GM12878 (cell line): ENCODE measurements at regions not wholly inside any gene's neighbourhood (a gene's known extent, or its start where the extent isn't known, plus 50 kb on each side); places are given as distances from the start of the nearest gene placed in this dataset.
A peak's percentile ranks its signal among the peaks of the same experiment; 100 is the strongest.

ENCODE experiments used
- ATAC-seq: fragments of 200-7000 bp; cut with Tn5 transposase; 3 replicates; pipeline ENCODE4 v1.9.1; 2020; ENCODE audit warnings: mild to moderate bottlenecking, moderate library complexity
- BruUV-seq: library from RNA; stranded (reverse); fragments of 400-500 nt; replicated peaks from 2 replicates; lab custom pipeline; 2021; lab: Mats Ljungman, UMichigan
- CTCF ChIA-PET: fragments of 300-600 bp; sonication (Branson Sonifier 250); formaldehyde crosslinking; extraction: SDS; loops from one replicate; lab custom pipeline; 2021; ENCODE audit warnings: inconsistent platforms; lab: Yijun Ruan, JAX
- POLR2A ChIA-PET: fragments of 350-600 bp; formaldehyde crosslinking; extraction: SDS; loops from one replicate; lab custom pipeline; 2021; ENCODE audit warnings: inconsistent platforms; lab: Charles Lee
- RAD21 ChIA-PET: fragments of 300-600 bp; sonication (Branson Sonifier 250); formaldehyde crosslinking; loops from one replicate; lab custom pipeline; 2023; ENCODE audit warnings: antibody characterized with exemption; ENCODE audit not compliant: unreplicated experiment; lab: Charles Lee
- SMC1A ChIA-PET: fragments of 300-600 bp; sonication (Branson Sonifier 250); formaldehyde crosslinking; loops from one replicate; lab custom pipeline; 2023; ENCODE audit not compliant: unreplicated experiment, uncharacterized antibody; lab: Charles Lee
- DNase-seq: peaks from one replicate; pipeline ENCODE4 v3.0.0-alpha.2; 2011; ENCODE audit warnings: low read depth, low spot score
- FAIRE-seq: peaks from 3 replicates; lab custom pipeline; 2011; peaks lifted over from hg19 to GRCh38; lab: Jason Lieb, UNC
- H2AFZ ChIP-seq: 2 replicates; pipeline ENCODE4 v1.6.0; 2011; ENCODE audit warnings: low read depth, low read length, control low read depth; ENCODE audit not compliant: control insufficient read depth
- H3K27ac ChIP-seq: 2 replicates; pipeline ENCODE4 v1.5.1; 2011; ENCODE audit warnings: control low read depth; ENCODE audit not compliant: control insufficient read depth, insufficient read depth
- H3K27me3 ChIP-seq, 2 experiments: replicated peaks in 1 of 2; 2 replicates each; pipeline versions ENCODE4 v1.6.0 to v1.6.1; 2011; ENCODE audit warnings: low read length in 1 of 2; ENCODE audit not compliant: control insufficient read depth in 2 of 2, insufficient read depth in 2 of 2
- H3K36me3 ChIP-seq, 2 experiments: 2 replicates each; pipeline ENCODE4 v1.5.1; 2011; ENCODE audit warnings: low read length in 1 of 2; ENCODE audit not compliant: control insufficient read depth in 2 of 2, insufficient read depth in 2 of 2
- H3K4me1 ChIP-seq: 2 replicates; pipeline ENCODE4 v1.6.1; 2011; ENCODE audit warnings: mild to moderate bottlenecking, low read length, moderate library complexity, mixed read lengths; ENCODE audit not compliant: control insufficient read depth, insufficient read depth
- H3K4me2 ChIP-seq: 2 replicates; pipeline ENCODE4 v1.6.0; 2011; ENCODE audit warnings: control low read depth; ENCODE audit not compliant: control insufficient read depth, insufficient read depth
- H3K4me3 ChIP-seq: fragments of 200-600 bp; sonication (generic); 2 replicates; pipeline ENCODE4 v1.5.1; 2016
- H3K79me2 ChIP-seq: 2 replicates; pipeline ENCODE4 v1.6.0; 2011; ENCODE audit warnings: low read length; ENCODE audit not compliant: control insufficient read depth, insufficient read depth
- H3K9ac ChIP-seq: 2 replicates; pipeline ENCODE4 v1.8.0; 2011; ENCODE audit warnings: low read length, control low read depth, mixed read lengths; ENCODE audit not compliant: control insufficient read depth, insufficient read depth
- H3K9me3 ChIP-seq: replicated peaks from 3 replicates; pipeline ENCODE4 v1.5.1; 2011; ENCODE audit warnings: mild to moderate bottlenecking, low read length; ENCODE audit not compliant: control insufficient read depth, insufficient read depth
- H4K20me1 ChIP-seq: 2 replicates; pipeline ENCODE4 v1.6.0; 2011; ENCODE audit not compliant: control insufficient read depth, insufficient read depth
- BCL3 ChIP-seq: IDR thresholded peaks from 2 replicates; pipeline ENCODE4 v1.6.1; 2011; ENCODE audit warnings: borderline replicate concordance, low read depth, mild to moderate bottlenecking, moderate library complexity, low read length; ENCODE audit not compliant: insufficient read depth, poor library complexity, severe bottlenecking
- EED ChIP-seq: sonication (generic); IDR thresholded peaks from 2 replicates; pipeline ENCODE4 v1.6.1; 2016; ENCODE audit warnings: antibody characterized with exemption, low read depth
- FOS ChIP-seq: IDR thresholded peaks from 3 replicates; pipeline ENCODE4 v1.6.1; 2011; ENCODE audit warnings: borderline replicate concordance; ENCODE audit not compliant: insufficient read length; ENCODE audit errors: extremely low read depth
- LARP7 ChIP-seq: fragments of 450-650 bp; IDR thresholded peaks from 2 replicates; pipeline ENCODE4 v1.6.1; 2017; ENCODE audit warnings: mild to moderate bottlenecking
- NBN ChIP-seq: fragments of 450-650 bp; IDR thresholded peaks from 2 replicates; pipeline ENCODE4 v1.6.1; 2016
- PAX5 ChIP-seq: IDR thresholded peaks from 2 replicates; pipeline ENCODE4 v1.6.1; 2011; ENCODE audit warnings: low read depth, low read length, borderline replicate concordance
- PRDM15 ChIP-seq: fragments of 450-650 bp; formaldehyde crosslinking; IDR thresholded peaks from 2 replicates; pipeline ENCODE4 v1.4.0; 2020; ENCODE audit warnings: mild to moderate bottlenecking, moderate library complexity
- SMC3 ChIP-seq: IDR thresholded peaks from 2 replicates; pipeline ENCODE4 v1.6.1; 2011; ENCODE audit warnings: low read length, improper control_type of control experiment, borderline replicate concordance
- WGBS: methylation state at CpG from one replicate; pipeline ENCODE4 v1.1.6; 2016; ENCODE audit warnings: low lambda C conversion rate; ENCODE audit not compliant: insufficient replicate concordance, insufficient coverage; ENCODE audit errors: missing lambda C conversion rate; 5-methylcytosine and 5-hydroxymethylcytosine counted together
- in situ Hi-C: fragments of 300-500 bp; cut with MboI; formaldehyde crosslinking; loops from 9 replicates; pipeline ENCODE4 v1.14.3; 2018; ENCODE audit warnings: mixed read lengths
- intact Hi-C: fragments of 100-400 bp; cut with micrococcal nuclease; formaldehyde crosslinking; loops from one replicate; pipeline ENCODE4 v1.14.2; 2022; ENCODE audit not compliant: unreplicated experiment
- TF ChIP-seq, protein P1 (sequence below), 3 experiments: IDR thresholded peaks in 2 of 3; conservative IDR thresholded peaks in 1 of 3; 2 replicates each; pipeline ENCODE4 v1.5.1; 2011; ENCODE audit warnings: low read depth in 3 of 3, low read length in 3 of 3, mild to moderate bottlenecking in 3 of 3, control low read depth in 2 of 3, moderate library complexity in 2 of 3, inconsistent platforms in 1 of 3, mixed read lengths in 1 of 3; ENCODE audit not compliant: control insufficient read depth in 2 of 3, insufficient read depth in 1 of 3; ENCODE audit errors: extremely low read depth in 1 of 3
- TF ChIP-seq, protein P2 (sequence below): fragments of 450-650 bp; conservative IDR thresholded peaks from 2 replicates; pipeline ENCODE4 v1.6.1; 2017; ENCODE audit warnings: mild to moderate bottlenecking, moderate library complexity

DNA sequence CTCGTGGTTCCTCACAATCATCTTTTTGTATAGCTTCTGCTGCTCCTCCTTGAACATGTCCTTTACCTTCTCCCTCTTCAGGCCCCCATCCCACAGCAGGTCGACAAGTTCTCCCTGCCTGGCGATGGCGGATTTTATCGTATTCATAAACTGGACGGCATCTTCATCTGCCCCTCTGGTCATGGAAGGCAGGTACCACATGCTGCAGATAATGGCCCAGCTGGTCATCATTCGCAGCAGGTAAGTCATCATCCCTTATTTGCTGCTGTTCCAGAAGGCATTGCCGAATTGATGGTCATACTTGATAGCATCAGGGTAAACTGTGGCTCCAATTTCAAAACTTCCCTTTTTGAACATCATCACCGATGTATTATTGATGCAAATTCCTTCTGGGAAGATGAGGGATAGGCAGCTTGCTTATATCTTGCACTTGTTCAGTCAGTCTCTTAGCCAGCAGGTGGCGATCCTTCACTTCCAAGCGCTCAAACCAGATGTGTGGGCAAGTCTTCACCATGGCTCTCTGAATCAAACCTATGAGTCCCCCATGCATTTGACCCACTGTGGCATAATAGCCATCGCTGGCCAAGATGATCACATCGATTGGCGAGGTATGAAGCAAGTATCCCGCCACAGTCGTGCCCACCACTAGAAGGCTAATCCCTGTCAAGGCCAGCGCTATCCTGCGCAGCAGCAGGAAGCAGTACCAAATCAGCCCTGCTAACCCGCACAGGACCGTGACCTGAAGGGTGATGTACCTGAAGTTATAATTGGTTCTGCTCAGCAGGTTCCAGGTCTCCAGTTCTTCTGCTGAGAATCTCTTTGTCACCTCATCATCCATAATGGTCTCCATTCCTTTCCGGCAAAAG is 381.5 kb upstream of the STXBP6 start:
- ChIA-PET SMC1A (interaction anchor here (0.8 to 4.0 kb wide), 6 partner anchors 11 to 108 kb away, joined by 3 to 28 read pairs (median 4); no protein-coding TSS in a partner anchor), CTCF (interaction anchor here (0.6 to 7.9 kb wide), 11 partner anchors 8 to 716 kb away, joined by 3 to 100 read pairs (median 3); no protein-coding TSS in a partner anchor), RAD21 (interaction anchor here (1.4 to 2.8 kb wide), 2 partner anchors 14 to 107 kb away, joined by 5 to 26 read pairs; no protein-coding TSS in a partner anchor), POLR2A (no interaction called here)
- H2AFZ ChIP-seq, result no peak overlapping the region
- no peaks in the 10 kb centered on the region for H3K4me1 ChIP-seq
- ATAC-seq (peak; percentile 52; the same call in 1 of the 3 replicates), FAIRE-seq (no peak), DNase-seq (no peak)
- H3K36me3 ChIP-seq, result no peaks in the 10 kb centered on the region
- H3K4me3 ChIP-seq, result no peak overlapping the region
- no peaks in the 10 kb centered on the region for H3K9me3 ChIP-seq
- intact Hi-C loops (loop anchor here (1.0 kb wide), 1 partner anchor 107 kb away; no protein-coding TSS in a partner anchor), in situ Hi-C loops (no loop called here)
- no peak overlapping the region for H3K4me2 ChIP-seq
- H4K20me1 ChIP-seq, result no peaks in the 10 kb centered on the region
- H3K27ac ChIP-seq, result no peak overlapping the region
- H3K27me3 ChIP-seq, result no peaks in the 10 kb centered on the region
- 36% methylated on average over 21 of the region's 21 CpGs for WGBS
- no TSS peak for BruUV-seq
- H3K9ac ChIP-seq, result no peak overlapping the region
- no peaks in the 10 kb centered on the region for H3K79me2 ChIP-seq
- TF ChIP-seq PRDM15 (CRISPR knock-in tag) (no peak), SMC3 (0 out of 2 replicates have a peak, but pooled peaks have one; percentile 17), PAX5 (no peak), NBN (no peak), FOS (no peak), BCL3 (no peak), LARP7 (no peak), EED (no peak)
- TF ChIP-seq, protein P1, sequence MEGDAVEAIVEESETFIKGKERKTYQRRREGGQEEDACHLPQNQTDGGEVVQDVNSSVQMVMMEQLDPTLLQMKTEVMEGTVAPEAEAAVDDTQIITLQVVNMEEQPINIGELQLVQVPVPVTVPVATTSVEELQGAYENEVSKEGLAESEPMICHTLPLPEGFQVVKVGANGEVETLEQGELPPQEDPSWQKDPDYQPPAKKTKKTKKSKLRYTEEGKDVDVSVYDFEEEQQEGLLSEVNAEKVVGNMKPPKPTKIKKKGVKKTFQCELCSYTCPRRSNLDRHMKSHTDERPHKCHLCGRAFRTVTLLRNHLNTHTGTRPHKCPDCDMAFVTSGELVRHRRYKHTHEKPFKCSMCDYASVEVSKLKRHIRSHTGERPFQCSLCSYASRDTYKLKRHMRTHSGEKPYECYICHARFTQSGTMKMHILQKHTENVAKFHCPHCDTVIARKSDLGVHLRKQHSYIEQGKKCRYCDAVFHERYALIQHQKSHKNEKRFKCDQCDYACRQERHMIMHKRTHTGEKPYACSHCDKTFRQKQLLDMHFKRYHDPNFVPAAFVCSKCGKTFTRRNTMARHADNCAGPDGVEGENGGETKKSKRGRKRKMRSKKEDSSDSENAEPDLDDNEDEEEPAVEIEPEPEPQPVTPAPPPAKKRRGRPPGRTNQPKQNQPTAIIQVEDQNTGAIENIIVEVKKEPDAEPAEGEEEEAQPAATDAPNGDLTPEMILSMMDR (IDR thresholded peaks at IDR 0.05 in 2 of 3, conservative IDR thresholded peaks at IDR 0.05 in 1 of 3; ENCODE audit: control insufficient read depth in 2 of 3, extremely low read depth in 1 of 3, insufficient read depth in 1 of 3, low read depth in 3 of 3, low read length in 3 of 3), result peak in 1 of 3 experiments; percentile 33; a peak in 1 of 6 replicates
- TF ChIP-seq, protein P2, sequence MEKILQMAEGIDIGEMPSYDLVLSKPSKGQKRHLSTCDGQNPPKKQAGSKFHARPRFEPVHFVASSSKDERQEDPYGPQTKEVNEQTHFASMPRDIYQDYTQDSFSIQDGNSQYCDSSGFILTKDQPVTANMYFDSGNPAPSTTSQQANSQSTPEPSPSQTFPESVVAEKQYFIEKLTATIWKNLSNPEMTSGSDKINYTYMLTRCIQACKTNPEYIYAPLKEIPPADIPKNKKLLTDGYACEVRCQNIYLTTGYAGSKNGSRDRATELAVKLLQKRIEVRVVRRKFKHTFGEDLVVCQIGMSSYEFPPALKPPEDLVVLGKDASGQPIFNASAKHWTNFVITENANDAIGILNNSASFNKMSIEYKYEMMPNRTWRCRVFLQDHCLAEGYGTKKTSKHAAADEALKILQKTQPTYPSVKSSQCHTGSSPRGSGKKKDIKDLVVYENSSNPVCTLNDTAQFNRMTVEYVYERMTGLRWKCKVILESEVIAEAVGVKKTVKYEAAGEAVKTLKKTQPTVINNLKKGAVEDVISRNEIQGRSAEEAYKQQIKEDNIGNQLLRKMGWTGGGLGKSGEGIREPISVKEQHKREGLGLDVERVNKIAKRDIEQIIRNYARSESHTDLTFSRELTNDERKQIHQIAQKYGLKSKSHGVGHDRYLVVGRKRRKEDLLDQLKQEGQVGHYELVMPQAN, result no peak
